IPS-NIHi7 (cell line): ENCODE measurements at regions not wholly inside any gene's neighbourhood (a gene's known extent, or its start where the extent isn't known, plus 50 kb on each side); places are given as distances from the start of the nearest gene placed in this dataset.

Experiments used
- DNase-seq: peaks from one replicate; pipeline ENCODE4 v3.0.0; 2012; ENCODE audit warnings: mixed read lengths; ENCODE audit errors: extremely low spot score

DNA sequence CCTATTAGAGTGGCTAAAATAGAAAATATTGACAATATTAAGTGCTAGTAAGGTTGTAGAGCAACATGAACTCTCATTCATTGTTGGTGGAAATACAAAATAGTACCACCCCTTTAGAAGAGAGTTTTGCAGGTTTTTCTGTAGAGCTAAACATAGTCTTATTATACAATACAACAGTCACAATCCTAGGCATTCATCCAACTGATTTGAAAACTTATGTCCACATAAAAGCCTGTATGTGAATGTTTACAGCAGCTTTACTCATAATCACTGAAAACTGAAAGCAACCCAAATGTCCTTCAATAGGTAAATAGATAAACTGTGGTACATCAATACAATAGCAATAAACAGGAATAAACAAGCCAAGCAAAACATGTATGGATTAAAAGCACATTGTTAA lies 127.2 kb upstream of the PRNP start:
- no peak for DNase-seq

DNA sequence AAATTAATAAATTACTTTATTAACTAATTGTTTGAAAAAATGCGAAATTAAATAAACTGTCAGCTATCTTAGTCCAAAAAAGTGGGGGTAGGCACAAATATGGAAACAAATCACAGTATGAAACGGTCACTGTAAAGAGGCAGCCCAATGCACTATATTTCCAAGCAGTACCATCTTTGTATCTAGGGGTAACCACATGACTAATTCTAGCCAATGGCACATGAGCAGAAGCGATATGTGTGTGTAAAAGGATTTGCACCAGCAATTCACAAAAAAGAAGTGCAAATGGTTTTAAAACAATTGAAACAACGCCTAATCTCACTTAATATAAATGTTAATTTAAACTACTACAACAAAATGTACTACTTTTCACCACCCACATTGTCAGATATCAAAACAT lies 129.5 kb upstream of the PRNP start:
- DNase-seq: no peak

DNA sequence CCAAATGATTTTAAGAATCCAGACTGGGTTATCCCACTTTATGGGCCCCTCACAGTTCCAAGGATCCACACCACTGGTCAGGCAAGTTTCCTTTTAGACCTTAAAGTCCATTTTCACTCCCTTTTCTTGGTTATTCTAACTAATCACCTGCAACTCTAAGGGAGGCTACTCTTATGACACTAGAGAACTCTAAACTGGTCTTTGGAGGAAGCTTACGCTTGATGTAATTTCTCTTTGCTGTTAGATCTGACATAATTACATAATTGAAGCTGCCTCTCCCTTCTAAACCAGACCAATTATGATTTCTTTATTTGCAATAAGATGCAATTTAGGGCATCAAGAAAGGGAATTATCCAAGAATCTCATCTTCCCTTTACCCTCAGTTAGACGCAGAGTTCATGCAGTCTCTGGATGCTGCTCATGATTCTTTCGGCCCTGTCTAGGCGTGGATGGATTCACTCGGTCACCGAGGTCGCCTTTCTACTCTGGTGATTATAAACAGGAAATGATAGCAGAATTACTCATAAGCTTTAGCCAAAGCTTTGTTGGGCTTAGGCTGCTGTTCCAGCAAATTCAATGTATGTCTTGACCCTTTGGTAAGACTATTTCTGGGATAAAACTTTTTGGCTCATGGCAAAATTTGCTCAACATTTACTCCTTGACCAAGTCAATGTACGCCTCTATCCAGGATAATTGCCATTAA lies 130.9 kb upstream of the PRNP start:
- no peak for DNase-seq

- no peak for DNase-seq
Measured at GRCh38 chr20:4554346-4554745, 131.9 kb upstream of the PRNP start.

GRCh38 chr20:4552075-4552640 lies 134.1 kb upstream of the PRNP start:
- no peak for DNase-seq

- no peak for DNase-seq
Measured at GRCh38 chr20:4550740-4551139, 135.5 kb upstream of the PRNP start.

GRCh38 chr20:4549711-4550259 lies 136.5 kb upstream of the PRNP start:
- DNase-seq: no peak

DNA sequence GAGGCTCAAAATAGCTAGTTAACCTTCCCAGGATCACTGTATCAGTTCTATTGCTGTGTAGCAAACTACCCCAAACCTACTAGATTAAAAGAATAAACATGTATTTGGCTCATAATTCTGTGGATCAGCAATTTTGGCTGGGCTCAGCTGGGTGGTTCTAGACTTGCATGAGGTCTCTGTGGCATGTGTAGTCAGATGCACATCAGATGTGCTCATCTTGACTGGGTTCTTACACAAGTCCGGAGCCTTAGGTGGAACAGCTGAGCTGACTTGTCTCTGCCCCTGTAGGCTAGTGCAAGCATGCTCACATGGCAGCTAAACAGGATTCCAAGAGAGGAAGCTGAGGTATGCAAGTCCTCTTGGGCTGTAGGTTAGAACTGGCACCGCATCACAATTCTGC lies 137.7 kb upstream of the PRNP start:
- DNase-seq: no peak

DNA sequence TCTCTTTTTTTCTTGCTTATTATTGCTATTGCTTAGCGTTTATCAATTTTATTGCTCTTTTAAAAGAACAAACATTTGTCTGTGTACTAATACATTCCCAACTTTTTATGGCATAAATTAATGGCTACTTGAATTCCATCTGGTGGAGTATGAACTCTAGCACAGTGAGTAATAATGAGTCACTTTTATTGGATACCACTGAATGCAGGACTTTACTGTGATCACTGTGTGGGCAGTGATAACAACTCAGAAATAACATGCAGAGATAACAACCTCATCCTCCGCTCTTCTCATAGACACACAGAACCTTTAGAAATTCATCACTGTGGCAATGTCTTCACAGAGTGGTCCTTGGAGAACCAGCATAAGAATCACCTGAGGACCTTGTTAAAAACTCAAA lies 139.5 kb upstream of the PRNP start:
- DNase-seq: no peak

DNA sequence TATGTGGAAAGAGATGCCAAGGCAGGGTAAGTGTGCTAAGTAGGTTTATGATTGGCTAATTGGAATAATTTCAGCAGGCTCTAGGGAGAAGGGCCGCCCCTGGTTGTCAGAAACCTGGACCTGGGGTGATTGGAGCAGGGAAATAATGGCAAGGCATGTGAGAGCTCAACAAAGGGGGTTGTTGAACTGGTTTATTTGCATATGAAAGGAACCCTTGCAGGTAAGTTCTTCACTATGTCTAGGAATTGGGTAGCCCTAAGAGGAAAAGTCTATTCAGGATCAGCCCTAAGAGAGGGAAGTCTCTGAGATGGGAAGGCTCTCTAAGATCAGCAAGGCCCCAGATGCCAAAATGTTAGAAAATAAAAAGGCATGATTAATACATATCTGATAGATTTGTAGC lies 139.9 kb upstream of the PRNP start:
- DNase-seq: peak; percentile 72

DNA sequence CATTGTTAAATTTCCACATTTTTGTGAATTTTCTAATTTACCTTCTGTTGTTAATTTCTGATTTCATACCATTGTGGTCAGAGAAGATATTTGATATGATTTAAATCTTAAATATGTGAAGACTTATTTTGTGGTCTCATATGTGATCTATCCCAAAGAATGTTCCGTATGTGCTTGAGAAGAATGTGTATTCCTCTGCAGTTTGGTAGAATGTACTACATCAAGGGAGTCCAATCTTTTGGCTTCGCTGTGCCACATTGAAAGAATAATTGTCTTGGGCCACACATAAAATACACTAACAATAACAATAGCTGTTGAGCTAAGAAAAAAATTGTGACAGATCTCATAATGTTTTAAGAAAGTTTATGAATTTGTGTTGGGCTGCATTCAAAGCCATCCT lies 140.7 kb upstream of the PRNP start:
- no peak for DNase-seq

DNA sequence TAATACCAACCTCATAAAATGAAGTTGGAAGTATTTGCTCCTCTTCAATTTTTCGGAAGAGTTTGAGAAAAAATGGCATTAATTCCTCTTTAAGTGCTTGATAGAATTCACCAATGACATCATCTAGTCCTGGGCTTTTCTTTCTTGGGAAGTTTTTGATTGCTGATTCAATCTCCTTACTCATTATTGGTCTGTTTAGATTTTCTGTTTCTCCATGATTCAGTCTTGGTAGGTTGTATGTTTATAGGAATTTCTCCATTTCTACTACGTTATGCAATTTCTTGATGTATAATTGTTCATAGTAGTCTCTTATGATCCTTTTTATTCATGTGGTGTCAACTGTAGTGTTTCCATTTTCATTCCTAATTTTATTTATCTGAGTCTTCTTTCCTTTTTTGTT lies 141.5 kb upstream of the PRNP start:
- no peak for DNase-seq

GRCh38 chr20:4542270-4542669 lies 144.0 kb upstream of the PRNP start:
- no peak for DNase-seq

GRCh38 chr20:4534315-4534714 lies 151.9 kb upstream of the PRNP start:
- DNase-seq: no peak

DNA sequence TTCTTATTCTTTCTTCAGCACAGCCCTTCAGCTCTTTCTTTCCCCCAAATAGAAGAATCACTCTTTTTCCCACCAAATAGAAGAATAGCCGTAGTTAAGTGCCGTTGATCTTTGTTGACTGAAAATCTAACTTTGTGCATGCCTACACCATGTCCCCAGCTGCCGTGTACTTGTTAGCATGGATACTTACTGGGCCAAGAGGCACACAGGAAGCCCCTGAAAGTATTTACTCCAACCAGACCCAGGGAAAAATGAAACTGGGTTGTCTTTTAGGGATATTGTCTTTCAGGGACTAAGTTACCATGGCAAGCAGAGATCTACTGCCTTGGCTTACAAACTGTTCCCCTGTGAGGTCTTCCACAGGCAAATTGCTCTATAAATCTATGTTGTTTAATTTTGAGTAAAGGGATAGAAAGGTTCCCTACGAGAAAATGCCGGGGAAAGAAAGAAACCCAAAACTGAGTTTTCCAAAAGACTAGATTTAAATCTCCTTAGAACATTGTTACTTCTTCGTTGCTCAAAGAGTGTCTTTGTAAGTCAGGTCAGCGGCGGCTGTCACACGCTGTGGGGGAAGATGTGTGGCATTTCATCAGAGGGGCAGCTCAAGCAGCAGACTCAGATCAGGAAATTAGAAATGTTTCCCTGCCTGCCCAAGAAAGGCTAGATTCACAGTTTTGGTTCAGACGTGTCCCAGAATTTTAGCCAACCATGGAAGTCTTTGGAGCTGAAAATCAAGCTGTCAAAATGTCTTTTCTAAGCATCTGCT lies 152.7 kb upstream of the PRNP start:
- DNase-seq: no peak

DNA sequence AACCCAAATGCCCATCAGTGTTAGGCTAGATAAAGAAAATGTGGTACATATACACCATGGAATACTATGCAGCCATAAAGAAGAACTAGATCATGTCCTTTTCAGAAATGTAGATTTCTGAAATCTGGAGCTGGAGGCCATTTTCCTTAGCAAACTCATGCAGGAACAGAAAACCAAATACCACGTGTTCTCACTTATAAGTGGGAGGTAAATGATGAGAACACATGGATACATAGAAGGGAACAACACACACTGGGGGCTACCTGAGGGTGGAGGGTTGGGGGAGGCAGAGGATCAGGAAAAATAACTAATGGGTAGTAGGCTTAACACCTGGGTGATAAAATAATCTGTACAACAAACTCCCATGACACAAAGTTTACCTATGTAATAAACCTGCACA lies 153.5 kb upstream of the PRNP start:
- no peak for DNase-seq

DNA sequence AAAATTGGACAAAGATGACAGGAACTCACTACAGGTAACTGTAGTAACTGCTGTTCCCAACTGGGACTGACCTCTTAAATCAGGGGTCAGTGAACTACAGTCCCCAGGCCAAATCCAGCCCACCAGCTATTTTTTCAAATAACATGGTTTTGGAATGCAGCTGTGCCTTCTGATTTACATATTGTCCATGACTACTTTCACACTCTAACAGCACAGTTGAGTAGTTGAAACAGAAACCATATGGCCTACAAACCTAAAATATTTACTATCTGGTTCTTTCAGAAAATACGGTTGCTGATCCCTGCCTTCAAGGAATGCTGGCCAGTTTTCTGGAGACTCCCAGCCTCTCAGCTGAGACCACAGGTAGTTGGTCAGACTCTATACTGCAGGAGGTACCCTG lies 161.5 kb upstream of the PRNP start:
- no peak for DNase-seq

- no peak for DNase-seq
Measured at GRCh38 chr20:4524307-4524706, 161.9 kb upstream of the PRNP start.

DNA sequence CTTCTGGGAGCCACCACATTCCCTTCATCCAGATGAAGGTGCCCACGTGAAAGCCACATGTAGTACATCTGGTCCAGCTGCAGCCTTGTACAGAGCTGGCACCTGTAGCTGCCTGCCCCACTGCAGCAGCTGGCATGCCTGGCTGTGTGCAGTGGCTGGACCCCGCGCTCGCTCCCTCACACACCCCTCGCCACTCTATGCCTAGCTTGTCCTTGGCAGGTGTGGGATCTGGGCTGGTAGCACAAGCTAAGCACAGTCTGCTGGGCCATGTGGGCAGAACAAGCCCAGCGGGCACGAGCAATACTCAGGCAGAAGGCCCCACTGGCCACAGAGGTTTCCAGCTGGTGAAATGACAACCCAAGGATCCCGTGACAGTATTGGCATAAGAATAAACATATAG lies 163.9 kb upstream of the PRNP start:
- DNase-seq: no peak

GRCh38 chr20:4521170-4521968 lies 164.9 kb upstream of the PRNP start:
- no peak for DNase-seq

DNA sequence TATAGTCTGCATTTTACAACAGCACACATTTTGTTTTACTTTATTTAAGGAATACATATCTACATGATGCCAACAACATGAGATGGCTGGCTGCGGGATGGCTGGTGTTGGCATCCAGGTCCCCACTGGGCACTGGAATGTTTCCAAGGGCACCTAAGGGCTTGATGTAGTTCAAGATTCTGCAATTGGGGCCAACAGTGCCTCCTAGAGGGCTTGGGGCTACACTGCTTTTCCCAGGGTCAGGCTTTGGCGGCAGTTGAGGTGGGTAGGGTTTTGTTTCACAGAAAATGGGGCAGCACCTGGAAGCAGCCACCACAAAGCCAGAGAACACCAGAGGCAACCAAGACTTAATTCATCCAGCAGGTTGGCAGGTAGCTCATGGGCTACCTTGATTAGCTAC lies 166.7 kb upstream of the PRNP start:
- DNase-seq: peak; percentile 84

GRCh38 chr20:4516876-4517275 lies 169.4 kb upstream of the PRNP start:
- DNase-seq: no peak
